KBM-7 (cell line): ENCODE measurements at regions not wholly inside any gene's neighbourhood (a gene's known extent, or its start where the extent isn't known, plus 50 kb on each side); places are given as distances from the start of the nearest gene placed in this dataset.

Experiments used
- DNase-seq: peaks from one replicate; pipeline ENCODE4 v3.0.0-alpha.2; 2015
- in situ Hi-C: fragments of 300-500 bp; cut with MboI; formaldehyde crosslinking; loops from 2 replicates; pipeline ENCODE4 v1.14.3; 2020; ENCODE audit warnings: low sequenced_read_pairs, low pct_unique_long_range_greater_than_20kb, mixed read lengths

GRCh38 chr4:166675411-166675810, 558.9 kb downstream of the SPOCK3 start:
- DNase-seq: no peak
- in situ Hi-C loops: no loop called here

DNA sequence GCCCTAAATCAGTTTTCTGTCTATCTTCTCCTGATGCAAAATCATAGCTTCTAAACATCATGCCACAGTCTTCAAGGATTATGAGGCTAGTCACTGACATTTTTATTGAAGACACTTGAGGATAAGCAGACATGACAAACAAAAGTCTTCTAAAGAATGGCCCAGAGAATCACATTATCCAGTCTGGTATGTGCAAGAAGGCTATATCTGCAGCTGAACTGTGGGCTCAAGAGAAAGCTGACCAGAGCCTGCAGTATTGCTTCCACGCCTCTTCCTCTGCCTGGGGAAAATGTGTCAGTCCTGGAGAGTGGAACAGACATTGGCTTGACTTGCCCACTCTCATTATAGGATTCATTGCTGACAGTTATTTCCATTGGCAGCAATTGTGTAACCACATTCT, 553.5 kb downstream of the SPOCK3 start:
- no peak for DNase-seq
- in situ Hi-C loops: no loop called here

- in situ Hi-C loops: no loop called here
- no peak for DNase-seq
Observed at GRCh38 chr4:166682200-166682599, 552.1 kb downstream of the SPOCK3 start.
